HG03060 (cell line): ENCODE measurements at regions not wholly inside any gene's neighbourhood (a gene's known extent, or its start where the extent isn't known, plus 50 kb on each side); places are given as distances from the start of the nearest gene placed in this dataset.
"Not testable (repeated sequence)": the region's sequence is repeated elsewhere in the genome, so short reads cannot be mapped to it uniquely, and the experiment has no call there.

Experiments
- ATAC-seq: cut with Tn5 transposase; IDR thresholded peaks from one replicate; pipeline ENCODE4 v1.9.1; 2021; ENCODE audit warnings: low read depth, moderate number of reproducible peaks; ENCODE audit not compliant: unreplicated experiment

- no peak for ATAC-seq
Measured at GRCh38 chrX:35382966-35383365, 415.2 kb upstream of the MAGEB16 start.

DNA sequence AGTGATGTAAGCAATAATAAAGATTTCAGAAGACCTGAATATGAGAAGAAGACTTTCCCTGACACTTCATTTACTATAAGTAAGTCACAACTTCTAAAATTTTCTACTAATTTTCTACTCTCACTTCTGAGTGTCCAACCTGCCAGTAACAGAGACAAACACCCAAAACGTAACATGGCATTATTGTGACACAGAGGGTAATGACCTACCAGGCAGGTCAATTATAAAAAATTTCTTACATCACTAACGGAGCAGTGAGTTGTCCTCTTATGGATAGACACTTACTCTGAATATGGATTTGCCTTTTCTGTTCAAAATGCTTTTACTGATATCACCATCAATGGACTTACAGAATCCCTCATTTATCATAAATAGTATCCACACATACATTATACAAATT, 405.9 kb upstream of the MAGEB16 start:
- no peak for ATAC-seq

DNA sequence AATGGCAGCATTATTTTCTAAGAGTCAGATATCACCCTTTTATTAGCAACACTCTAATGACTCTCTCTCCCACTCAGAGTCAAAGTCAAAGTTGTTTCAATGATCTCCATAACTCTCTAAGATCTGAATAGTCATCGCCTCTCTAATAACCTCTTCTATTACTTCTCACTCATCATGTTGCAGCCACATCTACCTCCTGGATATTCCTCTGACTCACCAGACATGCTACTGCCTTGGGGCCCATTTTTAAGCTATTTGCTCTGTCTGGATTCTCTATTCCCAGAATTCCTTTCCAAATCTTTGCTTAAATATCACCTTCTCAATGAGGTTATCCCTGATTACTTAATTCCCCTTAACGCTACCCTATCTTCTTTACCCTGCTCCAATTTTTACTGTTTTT, 391.8 kb upstream of the MAGEB16 start:
- no peak for ATAC-seq

- no peak for ATAC-seq
Measured at GRCh38 chrX:35416782-35417181, 381.4 kb upstream of the MAGEB16 start.

DNA sequence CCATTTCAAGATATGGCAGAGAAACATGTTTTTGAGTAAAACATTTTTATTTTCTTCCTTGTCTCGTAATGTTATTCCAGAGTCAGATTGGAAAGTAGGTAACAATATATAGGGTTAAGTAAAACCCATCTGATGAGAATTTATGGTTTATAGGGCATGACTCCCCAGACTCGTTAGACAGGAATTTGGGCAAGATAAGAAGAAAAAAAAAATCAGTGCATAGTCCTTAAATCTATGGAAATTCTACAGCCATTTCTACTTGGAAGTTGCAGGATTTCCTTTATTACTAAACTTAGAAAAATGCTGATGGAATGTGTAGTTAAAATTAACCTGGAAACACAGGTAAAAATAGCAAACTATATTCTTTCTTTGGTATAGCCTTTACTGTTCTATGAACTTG, 366.1 kb upstream of the MAGEB16 start:
- no peak for ATAC-seq

- no peak for ATAC-seq
Measured at GRCh38 chrX:35439034-35439660, 359.0 kb upstream of the MAGEB16 start.

GRCh38 chrX:35439692-35440091, 358.4 kb upstream of the MAGEB16 start:
- ATAC-seq = no peak

GRCh38 chrX:35442421-35442820, 355.7 kb upstream of the MAGEB16 start:
- no peak for ATAC-seq

DNA sequence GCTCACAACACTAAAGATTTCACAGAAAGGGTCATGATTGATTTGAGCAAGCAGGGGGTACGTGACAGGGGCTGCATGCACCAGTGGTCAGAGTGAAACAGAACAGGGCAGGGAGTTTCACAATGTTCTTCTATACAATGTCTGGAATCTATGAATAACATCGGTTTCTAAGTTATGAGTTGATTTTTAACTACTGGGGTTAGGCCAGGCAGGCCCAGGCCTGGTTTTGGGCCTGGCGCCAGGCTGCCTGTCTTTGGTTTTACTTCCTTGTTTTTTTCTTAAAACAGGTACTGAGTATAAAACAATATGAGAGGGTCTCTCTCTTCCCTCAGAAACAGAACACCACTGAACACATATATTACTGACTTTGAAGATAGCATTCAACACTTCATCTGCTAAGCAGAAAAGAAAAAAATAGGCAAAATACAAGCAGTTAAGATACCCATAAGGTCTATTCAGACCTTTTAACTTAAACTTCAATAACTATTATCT, 355.0 kb upstream of the MAGEB16 start:
- ATAC-seq = peak; percentile 44

DNA sequence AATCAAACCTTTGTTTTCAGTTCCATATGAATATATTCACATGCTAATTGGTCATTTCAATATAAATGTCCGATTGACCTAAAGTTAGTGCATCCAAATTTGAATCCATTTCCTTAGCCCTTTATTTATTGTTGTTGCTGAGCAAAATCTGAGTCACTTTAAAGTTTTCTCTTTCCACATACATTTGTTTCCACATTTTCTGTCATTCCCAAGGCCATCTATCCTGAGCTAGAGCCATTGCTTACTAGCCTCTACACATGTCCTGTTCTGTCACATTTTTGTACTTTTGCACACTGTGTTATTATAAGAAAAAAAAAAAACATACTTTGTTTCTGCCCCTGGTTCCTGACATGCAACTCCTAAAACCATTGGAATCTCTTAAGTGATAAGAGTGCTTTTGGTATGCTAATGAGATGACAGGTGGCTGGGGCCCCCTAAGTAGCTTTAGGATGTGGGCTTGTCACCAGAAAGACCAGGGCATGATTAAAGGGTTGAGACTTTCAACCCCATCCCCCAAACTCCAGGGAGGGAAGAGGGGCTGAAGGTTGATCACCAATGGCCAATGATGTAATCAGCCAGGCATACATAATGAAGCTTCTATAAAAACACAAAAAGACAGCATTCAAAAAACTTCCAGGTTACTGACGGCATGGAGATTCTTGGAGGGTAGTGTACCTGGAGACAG, 353.3 kb upstream of the MAGEB16 start:
- no peak for ATAC-seq

GRCh38 chrX:35445912-35446311, 352.2 kb upstream of the MAGEB16 start:
- ATAC-seq = no peak

- ATAC-seq = no peak
Measured at GRCh38 chrX:35456891-35457290, 341.3 kb upstream of the MAGEB16 start.

DNA sequence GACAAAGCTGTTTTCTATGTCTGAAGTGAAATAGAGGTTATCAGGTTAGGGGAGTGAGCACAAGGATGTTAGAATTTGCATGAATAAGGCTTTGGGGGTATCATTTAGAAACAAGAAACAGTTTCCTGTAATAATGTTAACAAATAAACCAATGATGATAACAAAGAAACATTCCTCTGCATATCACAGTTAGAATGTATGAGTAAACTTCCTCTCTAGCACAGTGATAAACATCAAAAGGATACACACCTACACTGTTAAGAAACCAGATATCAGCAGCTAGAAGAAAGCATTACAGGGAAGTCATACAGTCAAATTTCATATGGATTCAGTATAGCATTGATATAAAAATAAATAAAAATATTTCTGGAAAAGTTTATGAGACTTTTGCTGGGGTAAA, 340.0 kb upstream of the MAGEB16 start:
- no peak for ATAC-seq

GRCh38 chrX:35461164-35461563, 337.0 kb upstream of the MAGEB16 start:
- no peak for ATAC-seq

DNA sequence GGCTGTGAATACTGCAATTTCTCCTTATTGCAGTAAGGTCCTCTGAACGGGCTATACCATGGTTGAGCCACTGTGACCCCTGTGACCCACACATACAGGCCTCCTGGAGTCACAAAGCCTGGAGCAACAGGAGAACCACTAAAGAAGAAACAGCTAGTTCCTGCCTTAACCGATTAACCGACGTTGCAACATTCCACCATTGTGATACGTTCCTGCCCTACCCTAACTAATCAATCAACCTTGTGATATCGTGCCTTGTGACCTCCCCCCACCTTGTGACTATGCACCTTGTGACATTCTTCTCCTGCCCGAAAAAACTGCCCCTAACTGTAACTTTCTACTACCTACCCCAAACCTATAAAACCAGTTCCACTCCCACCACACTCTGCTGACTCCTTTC, 301.5 kb upstream of the MAGEB16 start:
- ATAC-seq = not testable (repeated sequence)

DNA sequence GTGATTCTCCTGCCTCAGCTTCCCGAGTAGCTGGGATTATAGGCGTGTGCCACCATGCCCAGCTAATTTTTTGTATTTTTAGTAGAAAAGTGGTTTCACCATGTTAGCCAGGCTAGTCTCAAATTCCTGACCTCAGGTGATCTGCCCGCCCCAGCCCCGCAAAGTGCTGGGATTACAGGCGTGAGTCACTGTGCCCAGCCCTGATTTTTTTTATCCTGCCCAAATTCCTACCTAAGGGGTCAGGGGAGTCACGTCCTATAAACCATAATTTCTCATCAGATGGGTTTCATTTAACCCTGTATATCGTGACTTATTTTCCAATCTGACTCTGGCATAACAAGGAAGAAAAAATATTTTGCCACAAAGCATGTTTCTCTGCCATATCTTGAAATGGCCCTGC, 300.7 kb upstream of the MAGEB16 start:
- ATAC-seq = not testable (repeated sequence)

DNA sequence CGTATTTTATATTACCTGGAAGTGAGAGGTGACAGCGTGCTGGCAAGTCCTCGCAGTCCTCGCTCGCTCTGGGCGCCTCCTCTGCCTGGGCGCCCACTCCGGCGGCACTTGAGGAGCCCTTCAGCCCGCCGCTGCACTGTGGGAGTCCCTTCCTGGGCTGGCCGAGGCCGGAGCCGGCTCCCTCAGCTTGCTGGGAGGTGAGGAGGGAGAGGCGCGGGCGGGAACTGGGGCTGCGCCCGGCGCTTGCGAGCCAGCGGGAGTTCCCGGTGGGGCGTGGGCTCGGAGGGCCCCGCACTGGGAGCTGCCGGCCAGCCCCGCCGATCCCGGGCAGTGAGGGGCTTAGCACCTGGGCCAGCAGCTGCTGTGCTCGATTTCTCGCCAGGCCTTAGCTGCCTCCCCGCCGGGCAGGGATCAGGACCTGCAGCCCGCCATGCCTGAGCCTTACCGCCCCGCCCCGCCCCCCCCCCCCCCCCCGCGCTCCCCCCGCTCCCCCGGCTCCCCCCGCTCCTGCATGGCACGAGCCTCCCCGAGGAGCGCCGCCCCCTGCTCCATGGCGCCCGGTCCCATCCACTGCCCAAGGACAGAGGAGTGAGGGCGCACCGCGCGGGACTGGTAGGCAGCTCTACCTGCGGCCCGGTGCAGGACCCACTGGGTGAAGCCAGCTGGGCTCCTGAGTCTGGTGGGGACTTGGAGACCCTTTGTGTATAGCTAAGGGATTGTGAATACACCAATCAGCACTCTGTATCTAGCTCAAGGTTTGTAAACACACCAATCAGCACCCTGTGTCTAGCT, 298.9 kb upstream of the MAGEB16 start:
- ATAC-seq = no peak

DNA sequence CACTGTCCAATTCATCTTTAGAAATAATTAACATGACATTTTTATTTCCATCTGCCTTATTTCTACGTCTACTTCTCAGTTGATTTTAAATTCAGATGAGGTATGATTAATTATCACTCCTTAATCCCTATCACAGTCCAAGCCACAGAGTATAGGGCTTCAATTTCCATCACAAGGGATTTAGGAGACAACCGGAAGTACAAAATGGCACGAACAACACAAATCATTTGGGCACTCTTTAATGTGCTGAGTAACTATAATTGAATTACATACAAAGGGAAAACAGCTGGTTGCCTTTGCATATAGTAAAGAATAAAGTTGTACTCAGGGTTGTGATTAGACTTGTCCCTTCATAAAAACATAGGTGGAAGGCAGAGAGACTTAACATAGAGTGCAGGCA, 290.4 kb upstream of the MAGEB16 start:
- no peak for ATAC-seq

GRCh38 chrX:35548003-35548402, 250.1 kb upstream of the MAGEB16 start:
- not testable (repeated sequence) for ATAC-seq

DNA sequence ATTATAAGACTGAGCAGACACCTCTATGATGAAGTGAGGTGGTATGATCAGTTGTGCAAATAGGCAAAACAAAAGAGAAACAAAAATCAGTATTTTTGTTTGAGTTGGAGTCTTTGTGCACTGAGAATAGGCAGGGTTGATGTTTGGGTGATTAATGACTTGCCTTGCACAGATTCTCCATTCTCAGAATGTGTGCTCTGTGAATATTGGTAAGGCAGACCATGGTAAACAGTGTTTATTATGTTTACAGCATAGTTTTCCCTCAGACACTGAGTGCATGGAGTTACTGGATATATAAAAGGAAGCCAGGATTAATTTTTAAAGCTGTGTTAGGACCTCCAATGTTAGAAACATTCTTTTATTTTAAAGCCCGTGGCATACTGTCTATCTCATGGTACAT, 240.2 kb upstream of the MAGEB16 start:
- ATAC-seq = no peak

- no peak for ATAC-seq
Measured at GRCh38 chrX:35561985-35562384, 236.2 kb upstream of the MAGEB16 start.
